ENCODE measurements at regions not wholly inside any gene's neighbourhood (a gene's known extent, or its start where the extent isn't known, plus 50 kb on each side); places are given as distances from the start of the nearest gene placed in this dataset.
"Not testable (repeated sequence)": the region's sequence is repeated elsewhere in the genome, so short reads cannot be mapped to it uniquely, and the experiment has no call there.

DNA sequence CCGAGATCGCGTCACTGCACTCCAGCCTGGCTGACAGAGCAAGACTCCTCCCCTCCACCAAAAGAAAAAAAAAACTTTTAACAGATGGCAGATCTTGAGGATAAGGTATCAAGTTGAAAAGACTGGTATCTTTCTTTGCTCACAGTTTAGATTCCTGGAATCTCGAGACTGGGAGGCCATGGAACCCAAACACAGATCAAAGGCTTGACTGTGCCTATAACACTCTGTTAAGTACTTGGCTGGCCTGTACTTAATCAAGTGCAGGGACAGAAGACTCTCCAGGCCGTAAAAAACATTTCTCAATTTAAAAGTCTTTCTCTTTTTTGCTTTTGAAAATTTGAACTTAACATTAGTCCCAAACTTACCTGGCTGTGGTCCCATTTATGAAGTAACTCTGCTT lies 107.1 kb upstream of the ZNF516 start:
- no peak for DNase-seq

DNA sequence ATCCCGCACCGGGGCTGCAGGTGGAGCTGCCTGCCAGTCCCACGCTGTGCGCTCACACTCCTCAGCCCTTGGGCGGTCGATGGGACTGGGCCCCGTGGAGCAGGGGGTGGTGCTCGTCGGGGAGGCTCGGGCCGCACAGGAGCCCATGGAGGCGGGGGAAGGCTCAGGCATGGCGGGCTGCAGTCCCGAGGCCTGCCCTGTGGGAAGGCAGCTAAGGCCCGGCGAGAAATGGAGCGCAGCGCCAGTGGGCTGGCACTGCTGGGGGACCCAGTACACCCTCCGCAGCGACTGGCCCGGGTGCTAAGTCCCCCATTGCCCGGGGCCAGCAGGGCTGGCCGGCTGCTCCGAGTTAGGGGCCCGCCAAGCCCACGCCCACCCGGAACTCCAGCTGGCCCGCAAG lies 105.0 kb upstream of the ZNF516 start:
- DNase-seq = not testable (repeated sequence)

DNA sequence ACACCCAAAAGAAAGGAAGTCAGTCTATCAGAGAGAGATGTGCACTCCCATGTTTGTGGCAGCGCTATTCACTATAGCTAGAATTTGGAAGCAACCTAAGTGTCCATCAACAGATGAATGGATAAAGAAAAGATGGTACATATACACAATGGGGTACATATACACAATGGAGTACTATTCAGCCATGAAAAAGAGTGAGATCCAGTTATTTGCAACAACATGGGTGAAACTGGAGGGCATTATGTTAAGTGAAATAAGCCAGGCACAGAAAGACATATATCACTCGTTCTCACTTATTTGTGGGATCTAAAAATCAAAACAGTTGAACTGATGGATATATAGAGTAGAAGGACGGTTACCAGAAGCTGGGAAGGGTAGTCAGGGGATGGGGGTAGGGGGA lies 99.9 kb upstream of the ZNF516 start:
- DNase-seq = no peak

DNA sequence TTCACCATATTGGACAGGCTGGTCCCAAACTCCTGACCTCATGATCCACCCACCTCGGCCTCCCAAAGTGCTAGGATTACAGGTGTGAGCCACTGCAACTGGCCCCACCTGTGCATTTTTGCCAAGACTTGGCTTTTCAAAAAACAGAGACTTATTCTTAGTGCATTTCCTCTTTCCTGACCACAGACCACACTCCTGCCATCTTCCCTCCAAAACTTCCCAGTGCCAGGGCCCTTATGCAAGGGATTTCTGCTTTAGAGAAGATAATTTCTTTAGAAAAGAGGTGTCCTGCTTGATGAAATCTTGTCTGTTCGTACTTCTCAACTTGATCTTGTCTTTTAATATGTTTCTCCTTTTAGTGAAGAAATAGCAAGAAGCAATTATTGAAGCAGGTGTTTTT lies 98.8 kb upstream of the ZNF516 start:
- DNase-seq = no peak

DNA sequence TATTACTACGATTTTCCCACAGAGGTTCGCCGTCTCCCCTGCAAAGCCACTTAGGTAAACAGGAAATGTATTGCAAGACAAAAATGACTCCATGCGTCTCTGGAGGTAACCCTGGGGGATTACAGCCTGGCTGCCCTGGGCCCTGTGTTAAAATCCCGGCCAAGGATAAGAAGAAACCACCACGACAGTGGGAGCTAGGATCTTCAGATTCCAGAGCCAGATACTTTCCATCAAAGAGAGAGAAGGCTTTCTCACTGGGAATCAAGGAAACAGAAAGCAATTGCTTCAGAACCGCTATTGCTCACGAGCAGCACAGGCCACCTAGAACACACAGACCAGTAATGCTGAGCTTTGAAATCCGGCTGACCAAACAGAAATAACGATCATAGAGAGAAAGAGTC lies 97.9 kb upstream of the ZNF516 start:
- DNase-seq = peak; percentile 80

DNA sequence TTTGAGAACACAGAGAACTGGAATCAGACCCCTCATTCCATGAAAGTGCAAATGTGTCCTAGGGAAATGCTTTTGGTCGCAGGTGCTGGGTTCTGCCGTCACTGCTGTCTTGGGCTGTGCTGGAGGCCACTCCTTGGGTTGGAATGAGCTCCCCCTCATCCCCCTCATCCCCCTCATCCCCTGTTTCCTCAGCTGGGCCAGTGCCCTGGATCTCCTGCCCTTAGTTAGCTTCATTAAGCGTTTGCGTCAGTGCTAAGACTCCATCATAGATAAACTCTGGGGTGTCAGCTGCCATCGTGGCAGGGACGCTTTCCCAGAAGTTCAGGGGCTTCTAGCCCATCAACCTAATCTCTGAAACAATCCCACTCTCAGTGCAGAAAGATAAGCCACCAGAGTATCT lies 97.1 kb upstream of the ZNF516 start:
- no peak for DNase-seq

DNA sequence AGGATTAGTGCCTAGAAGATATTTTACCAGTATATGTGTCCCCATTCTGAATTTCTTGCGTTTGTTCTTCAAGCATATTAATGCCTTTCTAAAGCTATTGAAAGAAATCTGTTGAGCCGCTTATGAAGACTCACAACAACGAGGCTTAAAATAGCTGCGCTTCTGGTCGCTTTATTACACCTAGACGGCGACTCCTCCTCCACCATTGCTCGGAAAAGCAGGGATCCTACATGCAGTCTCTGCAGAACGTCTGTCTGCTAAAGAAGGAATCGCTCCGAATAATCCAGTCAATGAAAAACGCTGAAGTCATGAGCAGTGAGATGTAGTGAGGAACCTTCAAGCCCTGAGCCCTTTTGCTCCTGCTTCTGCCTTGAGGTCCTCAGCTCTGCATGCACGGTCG lies 94.8 kb upstream of the ZNF516 start:
- no peak for DNase-seq

DNA sequence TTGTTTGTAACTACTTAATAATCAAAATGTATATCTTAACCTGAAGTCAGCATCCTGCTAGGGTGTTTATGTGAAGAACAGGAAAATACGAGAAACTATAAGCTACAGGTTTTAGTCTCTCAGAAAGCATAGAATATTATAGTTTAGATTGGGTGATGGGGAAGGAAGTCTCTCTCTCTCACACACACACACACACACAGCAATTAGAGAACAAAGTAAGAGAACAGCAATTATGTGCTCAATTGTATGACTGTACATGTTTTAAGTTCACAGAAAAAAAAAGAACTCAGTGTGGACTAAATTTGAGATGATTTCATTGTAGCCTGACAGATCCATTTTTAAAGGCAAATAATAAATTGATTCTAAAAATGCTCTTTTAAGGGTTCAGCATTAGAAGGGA lies 94.3 kb upstream of the ZNF516 start:
- DNase-seq = no peak

DNA sequence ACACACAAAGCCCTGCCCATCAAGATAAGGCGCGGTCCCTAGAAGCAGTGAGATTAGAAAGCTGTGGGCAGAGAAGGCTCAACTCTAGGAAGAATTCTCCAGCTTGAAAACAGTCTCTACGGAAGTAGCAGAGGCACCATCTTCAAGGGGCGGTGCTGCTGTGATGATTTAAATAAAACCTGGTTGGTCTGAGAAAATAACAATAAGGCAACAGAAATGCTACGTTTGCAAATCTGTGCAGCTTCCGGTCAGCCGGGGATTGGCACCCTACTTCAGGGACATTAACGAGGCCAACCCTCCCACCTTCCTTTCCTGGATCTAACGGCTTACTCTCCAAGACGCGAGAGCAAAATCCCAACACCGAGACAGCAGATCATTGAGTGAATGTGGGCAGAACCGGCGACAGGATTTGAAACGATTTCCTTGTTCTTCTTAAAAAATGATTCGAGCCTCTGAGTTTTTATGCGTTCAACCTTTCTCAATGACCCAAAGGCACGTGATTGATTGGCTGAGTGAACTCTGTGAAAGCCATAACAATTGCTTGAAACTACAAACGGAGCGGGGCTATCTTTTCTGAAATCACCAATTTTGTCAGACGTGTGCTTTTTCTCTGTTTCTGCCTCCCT lies 93.7 kb upstream of the ZNF516 start:
- no peak for DNase-seq

DNA sequence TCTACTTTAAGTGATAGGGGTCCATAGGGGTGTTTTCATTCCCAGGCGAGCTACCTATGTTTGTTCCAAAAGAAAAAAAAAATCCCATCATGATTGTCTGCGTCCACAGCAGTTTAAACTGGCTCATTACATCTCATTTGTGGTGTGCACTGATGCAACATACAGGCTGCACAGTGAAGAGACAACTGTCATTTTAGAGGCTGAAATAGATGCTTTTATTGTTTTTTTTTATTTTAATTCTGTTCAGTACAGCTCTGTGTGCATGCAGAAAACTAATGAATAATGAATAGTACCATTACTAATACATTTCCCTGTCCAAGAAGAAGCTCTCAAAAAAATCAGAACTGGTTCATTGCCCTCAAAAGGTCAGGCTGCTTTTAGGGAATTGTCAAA lies 92.8 kb upstream of the ZNF516 start:
- no peak for DNase-seq

DNA sequence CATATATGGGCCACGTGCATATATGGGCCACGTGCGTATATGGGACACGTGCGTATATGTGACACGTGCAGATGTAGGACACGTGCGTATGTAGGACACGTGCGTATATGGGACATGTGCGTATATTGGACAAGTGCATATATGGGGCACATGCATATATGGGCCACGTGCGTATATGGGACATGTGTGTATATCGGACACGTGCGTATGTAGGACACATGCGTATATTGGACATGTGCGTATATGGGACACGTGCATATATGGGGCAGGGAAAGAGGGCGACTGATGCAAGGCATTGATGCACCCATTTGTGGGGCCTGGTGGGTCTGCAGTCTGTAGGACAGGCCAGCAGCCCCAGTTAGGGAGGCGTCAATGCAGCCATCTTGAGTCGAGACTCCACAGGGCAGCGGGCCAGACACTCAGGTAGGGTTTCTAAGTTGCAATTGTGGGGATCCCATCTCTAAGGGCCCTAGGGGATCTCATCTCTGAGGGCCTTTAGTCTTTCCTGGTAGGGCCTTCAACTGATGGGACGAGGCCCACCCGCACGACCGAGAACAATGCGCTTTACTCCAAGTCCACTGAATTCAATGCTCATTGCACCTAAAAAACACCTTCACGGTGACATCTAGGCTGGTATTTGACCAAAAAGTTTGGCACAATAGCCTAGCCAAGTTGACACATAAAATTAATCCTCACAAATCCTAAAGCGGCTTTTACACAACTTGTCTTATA lies 92.3 kb upstream of the ZNF516 start:
- DNase-seq = no peak

DNA sequence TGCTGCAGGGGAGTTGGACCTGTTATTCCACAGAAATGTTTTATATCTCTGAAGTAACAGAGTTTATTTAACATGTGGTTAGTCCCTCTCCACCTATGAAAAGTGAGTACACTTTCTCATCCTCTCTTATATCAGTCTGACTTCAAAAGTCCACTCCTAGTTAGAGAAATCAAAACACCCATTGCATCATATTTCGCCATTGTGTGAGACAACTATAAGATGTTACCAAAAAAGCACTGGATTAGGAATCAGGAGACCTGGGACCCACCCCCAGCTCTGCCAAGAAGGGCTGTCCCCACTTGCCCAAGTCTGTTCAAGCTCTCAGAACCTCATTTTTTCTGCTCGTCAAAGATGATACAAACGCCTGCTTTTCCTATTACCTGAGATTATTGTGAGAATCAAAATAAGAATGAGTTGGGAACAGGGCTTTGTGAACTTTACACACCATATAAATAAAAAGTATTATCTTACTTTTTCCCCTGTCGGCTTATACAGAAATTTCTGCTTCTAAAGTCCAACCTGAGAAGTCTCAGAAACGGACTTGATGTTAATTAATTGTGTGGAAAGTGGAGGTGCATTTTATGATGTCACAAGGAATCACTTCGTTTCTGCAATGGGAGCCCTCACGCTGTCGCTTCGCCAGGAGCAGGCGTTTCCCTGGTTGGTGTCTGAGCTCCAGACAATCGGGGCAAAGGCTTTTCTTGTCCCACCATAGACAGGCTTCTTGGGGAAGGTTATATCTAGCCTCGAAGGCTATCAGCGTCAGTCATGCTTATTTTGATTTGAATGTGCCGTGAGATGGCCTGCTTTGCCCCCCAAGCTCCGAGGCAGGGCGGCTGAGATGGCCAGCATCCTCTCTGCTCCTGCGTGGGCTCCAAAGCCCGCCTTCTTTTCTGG lies 89.6 kb upstream of the ZNF516 start:
- no peak for DNase-seq

DNA sequence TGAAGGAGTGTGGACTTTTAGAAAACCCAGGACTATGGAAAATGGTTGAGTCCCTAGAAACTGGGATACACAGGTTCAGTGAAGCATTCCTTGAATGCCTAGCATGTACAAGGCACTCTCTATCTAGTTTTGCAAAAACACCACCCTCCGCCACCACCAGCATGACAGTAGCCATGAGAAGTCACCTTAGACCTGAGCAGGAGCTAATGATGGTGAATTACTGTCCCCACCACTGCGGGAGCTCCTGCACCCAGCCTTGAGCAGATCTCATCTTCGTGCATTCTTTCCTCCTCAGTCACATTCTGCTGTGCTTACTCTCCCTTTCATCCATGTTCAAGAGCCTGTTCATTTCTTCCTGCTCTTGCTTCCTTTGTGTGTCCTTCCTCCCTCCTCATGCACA lies 86.2 kb upstream of the ZNF516 start:
- no peak for DNase-seq

DNA sequence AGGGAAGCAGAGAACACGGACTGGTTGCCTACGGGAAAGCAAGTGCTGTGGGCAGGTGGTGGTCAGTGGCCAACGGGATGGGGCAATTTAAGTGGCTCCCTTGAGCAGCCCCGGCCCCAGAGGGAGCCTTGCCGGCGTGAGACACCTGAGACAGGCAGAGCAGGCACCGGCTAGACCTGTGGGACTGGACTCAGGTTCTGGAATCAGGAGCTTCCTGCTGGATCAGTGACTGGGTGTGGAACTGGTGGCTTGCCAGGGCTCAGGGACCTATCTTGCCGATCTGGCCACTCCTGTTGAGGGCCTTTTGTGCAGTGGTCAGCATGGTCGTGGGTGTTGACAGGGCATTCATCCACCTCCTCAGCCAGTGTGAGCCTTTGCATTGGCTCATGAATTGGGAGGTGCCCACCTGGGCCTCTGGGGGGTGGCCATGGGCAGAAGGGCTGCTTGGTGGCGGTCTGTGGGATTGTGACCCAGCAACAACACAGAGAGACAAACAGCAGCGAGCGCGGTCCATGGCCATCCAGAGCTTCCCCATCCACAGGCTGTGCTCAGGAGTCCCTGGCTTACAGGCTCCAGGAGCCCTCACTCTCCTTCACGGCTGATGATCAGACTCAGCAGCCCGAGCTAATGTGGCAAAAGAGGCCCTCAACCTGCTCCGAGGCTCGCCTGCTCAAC lies 85.4 kb upstream of the ZNF516 start:
- DNase-seq = no peak

DNA sequence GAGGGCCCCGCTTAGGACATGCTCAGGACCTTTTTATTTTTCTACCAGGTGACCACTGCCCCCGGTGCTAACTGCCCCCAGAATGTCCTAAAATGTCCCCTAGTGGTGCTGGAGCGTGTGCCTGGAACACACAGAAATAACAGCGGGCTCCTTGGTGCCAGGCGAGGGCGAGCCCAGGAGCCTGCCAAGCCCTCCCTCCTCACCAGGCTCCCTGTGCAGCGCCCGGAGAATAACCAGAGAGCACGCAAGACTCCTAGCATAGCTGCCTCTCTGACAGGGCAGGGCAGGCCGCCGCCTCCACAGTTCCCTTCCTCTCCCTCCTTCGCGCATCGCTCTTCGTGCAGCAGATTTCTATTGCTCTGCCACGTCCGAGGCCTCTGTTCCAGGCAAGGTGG lies 84.3 kb upstream of the ZNF516 start:
- DNase-seq = no peak

DNA sequence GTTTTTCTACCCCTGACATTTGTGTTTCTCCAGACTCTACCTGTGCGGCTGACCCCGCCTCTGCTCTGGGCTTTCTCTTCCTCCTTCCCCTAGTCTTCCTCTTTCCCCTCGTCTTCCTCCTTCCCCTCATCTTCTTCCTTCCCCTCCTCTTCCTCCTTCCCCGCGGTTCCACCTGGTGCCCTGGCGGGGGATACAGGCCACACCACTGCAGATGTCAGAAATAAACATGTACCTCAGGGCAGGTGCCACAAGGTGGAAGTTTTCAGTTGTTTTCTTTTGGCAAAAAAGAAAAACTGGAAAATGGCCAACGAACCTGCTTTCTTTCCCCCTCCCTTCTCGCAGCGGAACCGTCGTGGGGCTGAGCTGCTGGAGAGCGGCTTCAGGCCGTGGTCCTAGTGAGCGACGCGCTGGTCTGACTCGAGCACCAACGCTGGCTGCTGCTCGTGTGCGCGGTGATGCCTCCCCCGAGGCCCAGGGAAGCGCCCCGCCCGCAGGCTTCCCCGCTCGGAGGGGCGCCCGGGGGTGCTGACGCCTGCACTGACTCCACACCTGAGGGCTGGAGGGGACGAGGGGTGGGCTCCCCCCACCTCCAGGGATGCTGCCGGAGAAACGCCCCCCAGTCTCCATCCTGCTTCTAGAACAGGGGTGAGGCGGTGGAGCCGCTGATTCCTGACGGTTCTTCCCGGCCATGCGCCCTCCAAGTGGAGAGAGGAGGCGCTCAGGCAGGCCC lies 83.7 kb upstream of the ZNF516 start:
- peak; percentile 49 for DNase-seq

DNA sequence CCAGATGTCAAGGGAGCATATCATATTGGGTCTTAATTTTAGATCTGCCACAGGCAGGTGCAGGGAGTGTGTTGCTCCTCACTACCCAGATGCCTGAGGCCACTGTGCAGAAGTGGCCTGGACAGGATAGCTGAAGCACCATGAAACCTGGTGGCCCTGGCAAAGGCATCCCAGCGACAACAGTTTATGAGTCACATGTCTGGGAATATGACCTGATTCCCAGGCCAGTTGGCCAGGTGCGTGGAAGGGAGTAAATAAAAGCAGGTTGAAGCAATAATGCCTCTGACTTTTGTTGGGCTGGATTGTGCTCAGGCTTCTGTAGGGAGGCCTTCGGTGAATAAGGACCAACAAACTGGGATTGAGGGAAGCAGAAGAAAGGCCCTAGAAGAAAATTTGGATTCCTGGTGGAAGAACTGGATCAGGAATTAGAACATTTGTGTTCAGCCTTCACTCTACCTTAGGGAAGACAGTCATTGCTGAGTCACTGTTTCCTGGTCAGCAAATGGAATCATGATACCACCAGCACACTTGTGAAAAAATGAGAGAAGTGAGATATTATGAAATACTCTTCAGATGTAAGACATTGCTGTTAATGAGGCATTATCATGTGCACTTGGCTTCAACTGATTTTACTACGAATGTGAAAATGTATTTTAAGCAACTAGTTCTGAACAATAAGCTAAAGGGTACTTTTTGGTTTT lies 78.4 kb upstream of the ZNF516 start:
- peak; percentile 65 for DNase-seq

DNA sequence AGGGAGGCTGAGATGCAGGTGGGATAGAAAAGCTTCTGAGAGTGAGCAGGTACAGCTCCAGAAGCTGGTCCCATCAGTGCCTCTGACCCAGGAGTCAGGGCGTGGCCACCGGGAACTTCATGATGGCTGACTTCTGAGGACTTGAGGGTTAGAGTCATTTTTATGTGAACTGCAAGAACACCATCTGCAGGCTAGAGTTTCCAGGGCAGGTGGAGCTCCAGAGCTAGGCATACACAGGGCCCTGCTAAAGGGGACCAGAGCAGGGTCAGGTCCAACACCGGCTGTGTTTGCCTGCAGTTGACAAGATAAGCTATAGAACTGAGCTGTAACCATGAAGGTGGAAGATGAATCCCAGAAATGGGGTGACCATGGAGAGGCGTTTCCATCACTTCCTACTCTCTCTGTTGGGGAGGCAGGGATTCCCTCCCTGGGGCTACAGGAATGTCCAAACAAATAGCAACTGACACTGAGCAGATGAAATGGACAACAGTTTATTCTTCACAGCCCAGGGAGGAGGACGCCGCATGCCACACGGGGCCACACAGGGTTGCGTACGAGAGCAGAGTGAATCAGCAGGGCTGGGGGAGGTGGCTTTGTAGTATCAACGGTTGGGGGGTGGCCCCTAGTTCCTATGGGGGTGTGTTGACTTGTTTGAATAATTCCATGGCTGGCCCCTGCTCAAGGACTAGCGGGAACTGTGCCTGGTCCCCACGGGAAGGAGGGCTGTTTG lies 77.6 kb upstream of the ZNF516 start:
- peak; percentile 43 for DNase-seq

DNA sequence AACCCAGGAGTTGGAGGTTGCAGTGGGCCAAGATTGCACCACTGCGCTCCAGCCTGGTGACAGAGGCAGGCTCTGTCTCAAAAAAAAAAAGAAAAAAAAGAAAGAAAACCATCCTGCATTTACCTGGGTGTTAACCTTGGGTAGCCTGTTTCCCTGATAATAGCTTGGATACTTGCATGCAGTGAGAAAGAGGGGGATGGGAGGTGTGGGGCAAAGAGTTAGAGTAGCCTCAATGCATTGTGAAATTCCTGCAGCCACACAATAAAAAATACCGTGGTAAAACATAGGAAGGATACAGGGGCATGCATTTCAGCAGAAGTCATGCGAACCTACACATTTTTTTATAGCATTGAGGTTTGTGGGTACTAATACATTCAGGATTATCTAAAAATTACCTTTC lies 76.6 kb upstream of the ZNF516 start:
- DNase-seq = no peak

DNA sequence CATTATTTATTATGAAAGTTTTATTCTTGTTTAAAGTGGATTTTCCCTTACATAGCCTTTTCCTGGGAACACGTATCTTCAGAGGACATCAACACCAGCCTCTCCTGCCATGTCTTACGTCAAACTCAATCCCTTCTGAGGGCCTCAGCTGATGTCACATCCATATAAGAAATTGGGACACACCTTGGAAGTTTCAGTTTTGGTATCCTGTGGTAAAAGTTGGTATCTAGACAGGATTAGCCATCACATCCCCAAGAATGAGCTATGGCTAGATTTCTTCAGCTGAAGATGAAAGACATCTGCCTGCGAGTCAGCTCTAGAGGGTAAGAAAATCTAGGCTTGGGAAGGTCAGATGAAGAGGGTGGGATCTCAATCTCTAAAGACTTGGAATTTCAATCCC lies 75.8 kb upstream of the ZNF516 start:
- DNase-seq = no peak

Data from islet precursor cell (in vitro differentiated cells).